H1 (cell line): ENCODE measurements at regions not wholly inside any gene's neighbourhood (a gene's known extent, or its start where the extent isn't known, plus 50 kb on each side); places are given as distances from the start of the nearest gene placed in this dataset.

Experiments used
- CTCF ChIA-PET: fragments of 300-600 bp; sonication (Branson Sonifier 250); formaldehyde crosslinking; loops from one replicate; lab custom pipeline; 2021; ENCODE audit not compliant: partially characterized antibody; lab: Charles Lee
- POLR2A ChIA-PET: fragments of 300-600 bp; sonication (Branson Sonifier 250); formaldehyde crosslinking; loops from one replicate; lab custom pipeline; 2021; ENCODE audit warnings: inconsistent platforms; ENCODE audit not compliant: partially characterized antibody; lab: Charles Lee
- DNase-seq, 2 experiments: peaks; one replicate each; pipeline versions ENCODE4 v3.0.0 to v3.0.0-alpha.2; 2010 to 2022; ENCODE audit warnings: low spot score in 2 of 2, low read depth in 1 of 2, mixed read lengths in 1 of 2
- FAIRE-seq: peaks from 2 replicates; lab custom pipeline; 2011; peaks lifted over from hg19 to GRCh38; lab: Jason Lieb, UNC
- H2AFZ ChIP-seq: 2 replicates; pipeline ENCODE4 v1.8.1; 2012; ENCODE audit warnings: low read length, inconsistent platforms
- H2AK5ac ChIP-seq: 2 replicates; pipeline ENCODE4 v1.6.1; 2013; ENCODE audit warnings: low read depth, low read length
- H2BK120ac ChIP-seq: replicated peaks from 2 replicates; pipeline ENCODE3; 2013; ENCODE audit warnings: low read depth, low read length, inconsistent platforms
- H2BK12ac ChIP-seq: 2 replicates; pipeline ENCODE4 v1.6.1; 2013; ENCODE audit warnings: low read depth, low read length
- H2BK15ac ChIP-seq: 2 replicates; pipeline ENCODE4 v1.6.1; 2013; ENCODE audit warnings: low read length
- H2BK20ac ChIP-seq: 2 replicates; pipeline ENCODE4 v1.6.1; 2013; ENCODE audit warnings: low read length
- H2BK5ac ChIP-seq: 2 replicates; pipeline ENCODE4 v1.6.1; 2013; ENCODE audit warnings: low read depth, low read length
- H3K14ac ChIP-seq: 2 replicates; pipeline ENCODE4 v1.6.1; 2013; ENCODE audit warnings: inconsistent platforms; ENCODE audit not compliant: insufficient read length
- H3K18ac ChIP-seq: 2 replicates; pipeline ENCODE4 v1.6.1; 2013; ENCODE audit warnings: low read length; ENCODE audit errors: extremely low read depth
- H3K23ac ChIP-seq: 2 replicates; pipeline ENCODE4 v1.6.1; 2013; ENCODE audit warnings: inconsistent platforms; ENCODE audit not compliant: insufficient read length
- H3K23me2 ChIP-seq: 2 replicates; pipeline ENCODE4 v1.6.1; 2013; ENCODE audit warnings: low read depth, low read length
- H3K27ac ChIP-seq: 2 replicates; pipeline ENCODE4 v1.6.1; 2011; ENCODE audit warnings: low read depth, low read length, inconsistent platforms
- H3K27me3 ChIP-seq, 4 experiments: replicated peaks in 1 of 4; 1 replicate in 1 of 4; 2 replicates in 3 of 4; pipeline versions ENCODE4 v1.6.1 to v1.8.1; 2011 to 2013; ENCODE audit warnings: low read length in 3 of 4, mild to moderate bottlenecking in 3 of 4, inconsistent platforms in 2 of 4, mixed read lengths in 2 of 4, moderate library complexity in 1 of 4; ENCODE audit not compliant: control insufficient read depth in 3 of 4, insufficient read depth in 3 of 4; ENCODE audit errors: extremely low read depth in 1 of 4
- H3K36me3 ChIP-seq, 4 experiments: 2 replicates each; pipeline versions ENCODE4 v1.6.1 to v1.8.1; 2011 to 2013; ENCODE audit warnings: mild to moderate bottlenecking in 4 of 4, low read length in 3 of 4, moderate library complexity in 2 of 4, control low read depth in 1 of 4, inconsistent platforms in 1 of 4; ENCODE audit not compliant: insufficient read depth in 4 of 4, control insufficient read depth in 2 of 4
- H3K4ac ChIP-seq: replicated peaks from 2 replicates; pipeline ENCODE3; 2013; ENCODE audit warnings: low read length, low read depth, mixed read lengths, inconsistent platforms; ENCODE audit not compliant: insufficient read length
- H3K4me1 ChIP-seq, 4 experiments: replicated peaks in 1 of 4; 1 replicate in 1 of 4; 2 replicates in 3 of 4; pipeline versions ENCODE4 v1.6.1 to v1.8.1; 2011 to 2013; ENCODE audit warnings: low read length in 3 of 4, inconsistent platforms in 2 of 4, mixed read lengths in 1 of 4; ENCODE audit not compliant: insufficient read depth in 4 of 4, control insufficient read depth in 3 of 4
- H3K4me2 ChIP-seq, 2 experiments: 2 replicates each; pipeline versions ENCODE4 v1.6.1 to v1.8.1; 2011 to 2013; ENCODE audit warnings: low read depth in 2 of 2, low read length in 2 of 2, control low read depth in 1 of 2, inconsistent platforms in 1 of 2, mild to moderate bottlenecking in 1 of 2; ENCODE audit not compliant: insufficient read depth in 1 of 2
- H3K4me3 ChIP-seq, 4 experiments: fragments of 200-600, 300-600 bp in 1 of 4; sonication (generic), shearing (Covaris generic), sonication (Bioruptor Twin) in 1 of 4; 2 replicates each; pipeline versions ENCODE4 v1.5.1 to v1.8.1; 2011 to 2016; ENCODE audit warnings: low read length in 4 of 4, low read depth in 3 of 4, control low read depth in 2 of 4, inconsistent platforms in 2 of 4, mild to moderate bottlenecking in 2 of 4, mixed read lengths in 1 of 4, moderate library complexity in 1 of 4; ENCODE audit not compliant: insufficient read depth in 2 of 4; ENCODE audit errors: extremely low read depth in 1 of 4
- H3K56ac ChIP-seq: replicated peaks from 2 replicates; pipeline ENCODE3; 2013; ENCODE audit warnings: low read depth, mild to moderate bottlenecking, mixed read lengths, low read length, inconsistent platforms; ENCODE audit not compliant: insufficient read length
- H3K79me1 ChIP-seq: 2 replicates; pipeline ENCODE4 v1.6.1; 2013; ENCODE audit warnings: low read depth, low read length, control low read depth
- H3K79me2 ChIP-seq, 2 experiments: 2 replicates each; pipeline versions ENCODE4 v1.6.1 to v1.8.1; 2012 to 2013; ENCODE audit warnings: low read length in 2 of 2, mild to moderate bottlenecking in 2 of 2, inconsistent platforms in 1 of 2; ENCODE audit not compliant: insufficient read depth in 2 of 2, control insufficient read depth in 1 of 2
- H3K9ac ChIP-seq, 4 experiments: replicated peaks in 1 of 4; 1 replicate in 1 of 4; 2 replicates in 3 of 4; pipeline versions ENCODE4 v1.6.1 to v1.8.1; 2011 to 2013; ENCODE audit warnings: low read depth in 3 of 4, low read length in 3 of 4, control low read depth in 2 of 4, mild to moderate bottlenecking in 2 of 4, moderate library complexity in 2 of 4, inconsistent platforms in 1 of 4; ENCODE audit errors: extremely low read depth in 1 of 4
- H3K9me3 ChIP-seq, 2 experiments: 2 replicates each; pipeline versions ENCODE4 v1.6.1 to v1.8.1; 2012 to 2013; ENCODE audit warnings: mild to moderate bottlenecking in 2 of 2, moderate library complexity in 2 of 2, control low read depth in 1 of 2, inconsistent platforms in 1 of 2, low read depth in 1 of 2, low read length in 1 of 2, mixed read lengths in 1 of 2; ENCODE audit not compliant: insufficient read depth in 2 of 2
- H4K20me1 ChIP-seq, 2 experiments: replicated peaks in 1 of 2; 2 replicates each; pipeline versions ENCODE3 to v1.8.1; 2011 to 2013; ENCODE audit warnings: inconsistent platforms in 2 of 2, low read length in 2 of 2, mild to moderate bottlenecking in 1 of 2; ENCODE audit not compliant: insufficient read depth in 2 of 2, control insufficient read depth in 1 of 2
- H4K5ac ChIP-seq: 2 replicates; pipeline ENCODE4 v1.6.1; 2013; ENCODE audit warnings: low read length, low read depth, mixed read lengths, inconsistent platforms; ENCODE audit not compliant: insufficient read length
- H4K8ac ChIP-seq: 2 replicates; pipeline ENCODE4 v1.8.0; 2013; ENCODE audit warnings: mild to moderate bottlenecking, moderate library complexity, low read length, inconsistent platforms; ENCODE audit not compliant: insufficient read depth; ENCODE audit errors: extremely low read depth
- H4K91ac ChIP-seq: replicated peaks from 2 replicates; pipeline ENCODE3; 2013; ENCODE audit warnings: low read length, mixed read lengths, inconsistent platforms; ENCODE audit not compliant: insufficient read length
- ATF3 ChIP-seq: IDR thresholded peaks from 2 replicates; pipeline ENCODE4 v1.6.1; 2011; ENCODE audit warnings: low read depth, mild to moderate bottlenecking, low read length; ENCODE audit not compliant: insufficient read depth
- BRCA1 ChIP-seq: IDR thresholded peaks from 2 replicates; pipeline ENCODE4 v1.6.1; 2012; ENCODE audit warnings: low read depth, low read length, improper control_type of control experiment
- CEBPB ChIP-seq: IDR thresholded peaks from 2 replicates; pipeline ENCODE4 v1.6.1; 2012; ENCODE audit warnings: low read depth, low read length
- E2F6 ChIP-seq: IDR thresholded peaks from 2 replicates; pipeline ENCODE4 v1.6.1; 2012; ENCODE audit warnings: inconsistent platforms
- EZH2 ChIP-seq: fragments of 200-600 bp; sonication (generic); IDR thresholded peaks from 2 replicates; pipeline ENCODE4 v1.7.1; 2012; ENCODE audit warnings: low read depth, mild to moderate bottlenecking, moderate library complexity, low read length, inconsistent platforms; ENCODE audit not compliant: severe bottlenecking
- GTF2F1 ChIP-seq: IDR thresholded peaks from 2 replicates; pipeline ENCODE4 v1.6.1; 2012; ENCODE audit warnings: low read depth, low read length, improper control_type of control experiment, borderline replicate concordance
- JUN ChIP-seq: IDR thresholded peaks from 2 replicates; pipeline ENCODE4 v1.6.1; 2011; ENCODE audit warnings: low read depth, mild to moderate bottlenecking, improper control_type of control experiment, low read length
- KDM1A ChIP-seq: fragments of 200-600, 300-600 bp; sonication (generic); IDR thresholded peaks from 2 replicates; pipeline ENCODE4 v1.7.1; 2016; ENCODE audit warnings: mild to moderate bottlenecking, low read length, borderline replicate concordance
- KDM5A ChIP-seq: fragments of 200-600 bp; IDR thresholded peaks from 2 replicates; pipeline ENCODE4 v1.7.1; 2012; ENCODE audit warnings: mild to moderate bottlenecking, low read length, inconsistent platforms, mixed read lengths
- POLR2AphosphoS5 ChIP-seq: IDR thresholded peaks from 2 replicates; pipeline ENCODE4 v1.6.1; 2011; ENCODE audit warnings: low read depth, low read length
- RAD21 ChIP-seq, 2 experiments: IDR thresholded peaks in 1 of 2; conservative IDR thresholded peaks in 1 of 2; 2 replicates each; pipeline ENCODE4 v1.6.1; 2011; ENCODE audit warnings: low read depth in 2 of 2, low read length in 2 of 2, improper control_type of control experiment in 1 of 2, inconsistent platforms in 1 of 2, mild to moderate bottlenecking in 1 of 2, moderate library complexity in 1 of 2
- RBBP5 ChIP-seq: IDR thresholded peaks from 2 replicates; pipeline ENCODE4 v1.7.1; 2012; ENCODE audit warnings: low read depth, mild to moderate bottlenecking, inconsistent platforms, low read length, moderate library complexity, borderline replicate concordance
- RFX5 ChIP-seq: IDR thresholded peaks from 2 replicates; pipeline ENCODE4 v1.6.1; 2011; ENCODE audit warnings: low read depth, low read length, improper control_type of control experiment, borderline replicate concordance
- TEAD4 ChIP-seq: IDR thresholded peaks from 2 replicates; pipeline ENCODE4 v1.6.1; 2012; ENCODE audit warnings: low read depth, low read length, inconsistent platforms, mixed read lengths
- WGBS, 2 experiments: shearing (Covaris generic) in 1 of 2; methylation state at CpG; one replicate each; pipeline versions ENCODE4 v1.1.6 to v1.1.7; 2013 to 2015; ENCODE audit warnings: low lambda C conversion rate in 2 of 2, mixed read lengths in 2 of 2, inconsistent platforms in 1 of 2, low coverage in 1 of 2, missing lambda C conversion rate in 1 of 2; ENCODE audit not compliant: insufficient replicate concordance in 2 of 2, insufficient coverage in 1 of 2, insufficient read length in 1 of 2; ENCODE audit errors: extremely low coverage in 1 of 2, missing lambda C conversion rate in 1 of 2; 5-methylcytosine and 5-hydroxymethylcytosine counted together

GRCh38 chr18:4906856-4907255 is 290.2 kb downstream of the AKAIN1 start:
- Histone ChIP-seq H2BK20ac (no peak overlapping the region), H3K18ac (no peak overlapping the region), H3K9ac (no peak overlapping the region), H3K4ac (no peak overlapping the region), H4K20me1 (no peaks in the 10 kb centered on the region), H2BK15ac (no peak overlapping the region), H2AK5ac (no peak overlapping the region), H3K79me1 (no peaks in the 10 kb centered on the region), H3K27me3 (no peaks in the 10 kb centered on the region), H2BK5ac (no peak overlapping the region), H3K27ac (no peak overlapping the region), H3K4me3 (no peak overlapping the region), H4K8ac (no peak overlapping the region), H3K14ac (no peak overlapping the region), H3K56ac (no peak overlapping the region), H3K79me2 (no peaks in the 10 kb centered on the region), H3K4me1 (peaks cover 0 to 3% (median 0%) of the 10 kb centered on the region in 4 experiments; a peak in 1 of 7 replicates), H2BK12ac (no peak overlapping the region), H4K91ac (no peak overlapping the region), H4K5ac (no peak overlapping the region), H3K23ac (no peak overlapping the region), H2BK120ac (no peak overlapping the region), H3K9me3 (no peaks in the 10 kb centered on the region), H3K4me2 (no peak overlapping the region), H3K36me3 (no peaks in the 10 kb centered on the region), H3K23me2 (no peaks in the 10 kb centered on the region), H2AFZ (peak overlapping the region; percentile 24; the same call in 1 of the 2 replicates)
- DNase-seq (no peak), FAIRE-seq (peak; percentile 45)
- TF ChIP-seq CEBPB (no peak), JUN (no peak), RFX5 (no peak), POLR2AphosphoS5 (no peak), RAD21 (IDR thresholded peaks at IDR 0.05 in 1 of 2, conservative IDR thresholded peaks at IDR 0.05 in 1 of 2; ENCODE audit: low read depth in 2 of 2, low read length in 2 of 2) (no peak), KDM5A (no peak), ATF3 (no peak), E2F6 (no peak), RBBP5 (no peak), EZH2 (no peak), KDM1A (no peak), GTF2F1 (no peak), BRCA1 (no peak), TEAD4 (no peak)
- WGBS, 2 experiments: 92% methylated on average over 3 of the region's 3 CpGs; no CpG with 5 or more reads in 1 of the 2 experiments
- ChIA-PET POLR2A (no interaction called here), CTCF (interaction anchor here (0.8 kb wide), 1 partner anchor 918 kb away, joined by 3 read pairs; no protein-coding TSS in a partner anchor)
